Stimulated activated CD4-positive, alpha-beta T cell treated with anti-CD3 and anti-CD28 coated beads, Interleukin-15, amount 100 ng/mL, for 24 hours (primary cell): ENCODE measurements at regions not wholly inside any gene's neighbourhood (a gene's known extent, or its start where the extent isn't known, plus 50 kb on each side); places are given as distances from the start of the nearest gene placed in this dataset.

Experiments
- DNase-seq: peaks from one replicate; pipeline ENCODE4 v3.0.0-alpha.2; 2020

GRCh38 chr2:101550555-101550954 is 75.6 kb upstream of the RFX8 start:
- no peak for DNase-seq

- no peak for DNase-seq
Measured at GRCh38 chr2:101549371-101549770, 74.5 kb upstream of the RFX8 start.

GRCh38 chr2:101546376-101547058 is 71.6 kb upstream of the RFX8 start:
- no peak for DNase-seq

- no peak for DNase-seq
Measured at GRCh38 chr2:101545950-101546349, 71.0 kb upstream of the RFX8 start.

GRCh38 chr2:101540518-101540917 is 65.6 kb upstream of the RFX8 start:
- no peak for DNase-seq

GRCh38 chr2:101538076-101538475 is 63.2 kb upstream of the RFX8 start:
- no peak for DNase-seq

- no peak for DNase-seq
Measured at GRCh38 chr2:101534149-101534611, 59.3 kb upstream of the RFX8 start.

- no peak for DNase-seq
Measured at GRCh38 chr2:101533561-101534148, 58.7 kb upstream of the RFX8 start.

- no peak for DNase-seq
Measured at GRCh38 chr2:101528501-101528900, 53.6 kb upstream of the RFX8 start.

GRCh38 chr2:101524806-101525430 is 50.0 kb upstream of the RFX8 start:
- DNase-seq, result no peak
